Loucy (cell line): ENCODE measurements at regions not wholly inside any gene's neighbourhood (a gene's known extent, or its start where the extent isn't known, plus 50 kb on each side); places are given as distances from the start of the nearest gene placed in this dataset.

Experiments
- EZH2phosphoT487 ChIP-seq: fragments of 200-600 bp; IDR thresholded peaks from 2 replicates; pipeline ENCODE4 v1.6.1; 2018; ENCODE audit warnings: antibody characterized with exemption, mild to moderate bottlenecking, moderate library complexity, borderline replicate concordance
- TF ChIP-seq, protein P1 (sequence below): fragments of 200-600 bp; sonication (generic); conservative IDR thresholded peaks from 2 replicates; pipeline ENCODE4 v1.5.1; 2014; ENCODE audit warnings: mild to moderate bottlenecking, antibody characterized with exemption, low read length

- no peak for TF ChIP-seq EZH2phosphoT487
- TF ChIP-seq, protein P1, sequence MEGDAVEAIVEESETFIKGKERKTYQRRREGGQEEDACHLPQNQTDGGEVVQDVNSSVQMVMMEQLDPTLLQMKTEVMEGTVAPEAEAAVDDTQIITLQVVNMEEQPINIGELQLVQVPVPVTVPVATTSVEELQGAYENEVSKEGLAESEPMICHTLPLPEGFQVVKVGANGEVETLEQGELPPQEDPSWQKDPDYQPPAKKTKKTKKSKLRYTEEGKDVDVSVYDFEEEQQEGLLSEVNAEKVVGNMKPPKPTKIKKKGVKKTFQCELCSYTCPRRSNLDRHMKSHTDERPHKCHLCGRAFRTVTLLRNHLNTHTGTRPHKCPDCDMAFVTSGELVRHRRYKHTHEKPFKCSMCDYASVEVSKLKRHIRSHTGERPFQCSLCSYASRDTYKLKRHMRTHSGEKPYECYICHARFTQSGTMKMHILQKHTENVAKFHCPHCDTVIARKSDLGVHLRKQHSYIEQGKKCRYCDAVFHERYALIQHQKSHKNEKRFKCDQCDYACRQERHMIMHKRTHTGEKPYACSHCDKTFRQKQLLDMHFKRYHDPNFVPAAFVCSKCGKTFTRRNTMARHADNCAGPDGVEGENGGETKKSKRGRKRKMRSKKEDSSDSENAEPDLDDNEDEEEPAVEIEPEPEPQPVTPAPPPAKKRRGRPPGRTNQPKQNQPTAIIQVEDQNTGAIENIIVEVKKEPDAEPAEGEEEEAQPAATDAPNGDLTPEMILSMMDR, result no peak
Measured at GRCh38 chr2:10188729-10189305, 66.3 kb downstream of the RRM2 start.
